Fibroblast of skin of left biceps (primary cell): ENCODE measurements at regions not wholly inside any gene's neighbourhood (a gene's known extent, or its start where the extent isn't known, plus 50 kb on each side); places are given as distances from the start of the nearest gene placed in this dataset.
"Not testable (repeated sequence)": the region's sequence is repeated elsewhere in the genome, so short reads cannot be mapped to it uniquely, and the experiment has no call there.

ENCODE experiments used
- DNase-seq, 2 experiments: peaks; one replicate each; pipeline ENCODE4 v3.0.0-alpha.2; 2013; ENCODE audit warnings: low read depth in 2 of 2

DNA sequence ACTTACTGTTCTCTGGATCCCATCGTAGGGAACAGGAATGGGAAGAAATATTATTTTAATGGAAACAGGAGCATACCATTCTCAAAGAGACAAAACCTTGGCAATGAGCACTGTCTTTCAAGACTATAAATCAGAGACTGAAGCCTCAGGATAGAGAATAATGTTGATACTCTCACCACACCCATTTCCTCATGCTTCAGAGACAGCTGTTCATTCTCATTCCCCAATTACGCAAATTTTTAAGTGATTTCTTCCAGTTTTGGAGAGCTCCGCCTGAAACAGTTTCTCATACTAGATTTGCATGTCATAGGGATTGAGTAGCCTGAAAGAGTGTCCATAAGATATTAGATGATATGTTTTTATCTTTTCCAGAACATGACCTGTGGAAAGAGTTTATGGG lies 290.5 kb upstream of the RASA1 start:
- DNase-seq = no peak

DNA sequence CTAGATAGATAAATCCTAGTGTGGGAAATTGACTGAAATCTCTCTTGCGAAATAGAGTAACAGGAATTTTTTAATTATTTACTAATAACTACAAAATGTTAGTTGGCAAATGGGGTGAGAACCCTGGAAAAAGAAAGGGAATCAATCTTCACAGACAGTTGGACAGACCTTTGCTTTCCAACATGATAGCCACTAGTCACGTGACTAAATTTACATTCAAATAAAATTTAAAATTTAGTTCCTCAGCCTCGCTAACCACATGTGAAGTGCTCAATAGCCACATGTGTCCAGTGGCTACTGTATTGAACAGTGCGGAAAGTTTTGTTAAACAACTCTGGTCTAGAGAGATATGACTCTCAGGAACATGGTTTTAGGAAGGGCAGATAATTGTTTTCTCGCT lies 289.9 kb upstream of the RASA1 start:
- DNase-seq = no peak

DNA sequence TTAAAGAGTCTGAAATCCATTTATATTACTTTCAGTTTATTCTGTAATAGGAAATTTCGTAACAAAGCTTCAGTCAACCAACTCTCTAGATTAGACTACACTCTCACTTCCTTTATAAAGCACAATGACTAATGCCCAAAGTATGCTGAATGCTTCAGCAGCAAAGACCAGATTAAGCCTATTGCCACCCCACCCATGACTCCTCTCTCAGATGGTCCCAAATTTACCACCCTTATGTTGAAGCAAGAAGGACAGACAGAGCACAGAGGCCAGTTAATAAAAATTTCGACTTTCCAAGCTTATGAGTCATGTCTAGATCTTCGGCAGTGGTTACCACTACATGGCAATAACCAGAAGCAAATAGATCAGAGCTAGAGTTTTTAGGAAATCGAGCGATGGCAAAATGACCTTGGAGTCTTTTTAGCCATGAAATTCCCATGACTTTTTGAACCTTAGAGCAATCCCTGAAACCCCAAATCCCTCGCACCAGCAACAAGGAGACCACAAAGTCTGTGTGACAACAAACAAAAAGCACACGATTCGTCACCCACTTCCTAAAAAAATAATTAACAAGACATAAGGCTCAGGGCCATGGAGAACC lies 287.8 kb upstream of the RASA1 start:
- peak; percentile 34 to 45 for DNase-seq

DNA sequence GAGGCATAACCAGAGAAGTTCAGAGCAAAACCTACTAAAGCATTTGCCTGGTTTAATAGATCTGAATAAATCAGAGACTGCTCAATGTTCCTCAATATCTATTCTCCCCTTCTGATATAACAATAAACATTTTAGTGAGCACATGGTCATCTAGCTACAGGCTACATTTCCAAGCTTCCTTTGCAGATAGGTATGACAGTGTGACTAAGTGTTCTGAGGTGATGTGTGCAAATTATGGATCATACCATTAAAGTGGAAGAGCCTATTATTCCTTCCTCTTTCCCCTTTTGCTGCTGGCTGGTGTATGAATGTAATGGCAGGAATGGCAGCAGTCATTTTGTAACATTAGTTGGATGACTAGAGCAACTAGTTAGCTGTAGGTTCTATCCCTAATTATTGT lies 285.8 kb upstream of the RASA1 start:
- DNase-seq = no peak

DNA sequence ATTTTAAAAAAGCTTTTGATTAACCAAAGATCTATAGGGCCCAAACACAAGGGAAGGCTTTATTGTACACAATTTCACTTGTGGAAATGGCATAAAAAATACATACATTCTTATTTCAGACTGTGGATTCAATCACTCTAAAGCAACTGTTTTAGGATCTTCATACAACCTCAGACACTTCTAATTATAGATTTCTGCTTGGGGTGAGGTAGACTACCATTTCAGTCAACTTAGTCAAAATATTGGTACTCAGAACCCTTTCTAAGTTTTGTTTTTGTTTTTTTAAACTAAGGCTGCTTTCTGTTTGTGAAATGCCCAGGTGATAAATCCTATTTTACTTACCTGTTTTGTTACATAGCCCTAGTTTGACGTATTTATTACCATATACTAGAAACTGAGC lies 284.5 kb upstream of the RASA1 start:
- DNase-seq = no peak

DNA sequence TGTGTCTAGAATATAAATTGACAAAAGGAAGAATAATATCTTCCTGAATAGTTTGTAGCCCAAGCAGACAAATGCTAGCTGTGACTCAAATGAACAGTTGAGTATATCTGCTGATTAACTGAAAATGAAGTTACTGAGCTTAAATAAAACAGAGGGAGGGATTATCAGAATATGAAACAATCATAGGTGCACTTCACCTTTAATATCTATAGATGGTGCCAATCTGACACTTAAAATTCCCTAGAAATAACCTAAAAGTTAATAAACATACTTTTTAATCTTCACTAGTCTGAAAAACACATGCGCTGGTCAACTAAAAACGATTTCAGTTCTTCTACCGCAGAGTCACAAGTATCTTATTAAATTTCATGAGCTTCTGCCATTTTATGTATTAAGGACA lies 280.8 kb upstream of the RASA1 start:
- no peak for DNase-seq

DNA sequence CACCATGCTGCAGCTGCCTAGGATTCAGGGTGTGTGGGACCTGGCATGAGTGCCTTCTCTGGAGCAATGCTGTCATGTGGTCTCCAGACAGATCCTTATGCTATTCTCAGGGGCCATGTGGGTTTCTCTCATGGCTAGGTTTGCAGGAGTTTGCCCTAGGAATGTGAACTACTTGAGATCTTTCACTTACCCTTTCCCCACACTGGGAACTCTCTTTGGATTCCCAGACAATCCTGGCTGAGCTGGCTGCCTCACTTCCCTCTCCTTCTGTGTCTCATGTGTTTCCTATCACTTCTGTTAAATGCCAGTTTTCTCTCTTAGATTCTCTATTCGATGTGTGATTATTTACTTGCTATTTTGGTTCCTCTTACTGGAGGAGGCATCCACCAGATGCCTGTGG lies 270.2 kb upstream of the RASA1 start:
- DNase-seq = no peak

DNA sequence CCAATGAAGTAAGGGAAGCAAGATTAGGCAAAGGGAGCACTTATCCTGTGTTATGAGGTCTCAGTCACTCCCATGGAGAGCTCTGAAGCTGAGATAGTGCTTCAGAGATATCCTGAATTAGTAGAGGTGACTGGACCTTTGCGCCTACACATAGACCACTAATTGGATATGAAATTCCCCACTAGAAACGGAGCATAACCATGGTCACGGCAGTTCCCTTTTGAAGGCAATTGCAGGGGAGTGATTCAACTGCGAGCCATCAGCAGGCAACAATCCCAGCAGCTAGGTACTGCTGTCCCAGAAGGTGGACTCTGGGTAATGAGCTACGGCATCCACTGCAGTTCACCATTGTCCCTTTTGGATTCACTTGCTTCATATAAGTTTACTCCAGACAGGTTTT lies 267.7 kb upstream of the RASA1 start:
- DNase-seq = no peak

DNA sequence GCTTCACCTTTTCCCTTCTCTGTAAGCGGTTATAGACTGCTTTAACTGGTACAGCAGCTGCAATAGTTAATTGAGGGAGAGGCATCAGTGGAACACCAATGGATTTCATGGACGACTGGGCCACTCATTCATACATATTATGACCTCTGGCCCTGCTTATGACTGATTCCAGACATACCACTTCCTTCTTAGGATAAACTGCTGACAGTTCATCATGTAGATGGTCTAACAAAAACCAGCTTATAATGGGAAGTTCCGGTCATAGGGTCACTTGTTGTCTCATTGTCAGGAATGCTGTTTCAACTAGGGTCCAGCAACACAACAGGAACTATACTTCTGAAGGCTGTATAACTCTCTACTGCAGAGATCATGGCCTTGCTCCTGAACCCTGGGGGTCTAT lies 265.2 kb upstream of the RASA1 start:
- no peak for DNase-seq

DNA sequence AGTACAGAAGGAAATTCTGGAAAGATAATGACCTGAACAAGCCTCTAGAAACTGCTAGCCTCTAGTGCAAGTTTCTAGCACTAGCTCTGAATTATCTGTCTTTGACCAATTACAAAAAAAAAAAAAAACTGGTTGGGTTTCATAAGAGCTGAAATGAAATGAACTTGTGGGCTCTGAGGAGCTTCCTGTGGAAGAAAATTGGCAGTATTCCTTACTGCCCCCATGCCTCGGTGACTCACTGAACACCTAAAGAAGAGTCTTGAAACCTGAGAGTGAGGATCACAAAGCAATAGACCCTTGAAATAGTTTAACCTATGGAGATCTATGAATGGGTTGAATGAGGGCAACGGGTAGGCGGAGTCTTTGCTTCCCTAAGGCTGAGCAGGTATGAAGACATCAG lies 263.6 kb upstream of the RASA1 start:
- no peak for DNase-seq

DNA sequence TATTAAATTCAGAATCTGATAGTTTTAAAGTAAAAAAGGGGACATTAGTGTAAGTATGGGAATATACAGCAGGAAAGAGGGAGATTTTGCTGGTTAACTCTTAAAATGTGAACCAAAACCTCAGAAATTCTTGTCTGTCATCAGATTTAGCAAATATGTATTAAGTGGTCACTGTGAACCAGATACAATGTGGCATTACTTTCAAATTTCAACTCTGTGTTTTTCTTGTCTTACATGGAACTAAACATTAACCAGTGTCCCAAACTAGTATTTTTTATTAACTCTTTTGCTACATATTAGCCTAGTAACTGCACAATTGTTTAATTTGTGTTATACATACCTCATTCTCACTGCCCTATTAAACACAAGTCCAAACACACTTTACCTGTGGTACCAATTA lies 259.9 kb upstream of the RASA1 start:
- no peak for DNase-seq

DNA sequence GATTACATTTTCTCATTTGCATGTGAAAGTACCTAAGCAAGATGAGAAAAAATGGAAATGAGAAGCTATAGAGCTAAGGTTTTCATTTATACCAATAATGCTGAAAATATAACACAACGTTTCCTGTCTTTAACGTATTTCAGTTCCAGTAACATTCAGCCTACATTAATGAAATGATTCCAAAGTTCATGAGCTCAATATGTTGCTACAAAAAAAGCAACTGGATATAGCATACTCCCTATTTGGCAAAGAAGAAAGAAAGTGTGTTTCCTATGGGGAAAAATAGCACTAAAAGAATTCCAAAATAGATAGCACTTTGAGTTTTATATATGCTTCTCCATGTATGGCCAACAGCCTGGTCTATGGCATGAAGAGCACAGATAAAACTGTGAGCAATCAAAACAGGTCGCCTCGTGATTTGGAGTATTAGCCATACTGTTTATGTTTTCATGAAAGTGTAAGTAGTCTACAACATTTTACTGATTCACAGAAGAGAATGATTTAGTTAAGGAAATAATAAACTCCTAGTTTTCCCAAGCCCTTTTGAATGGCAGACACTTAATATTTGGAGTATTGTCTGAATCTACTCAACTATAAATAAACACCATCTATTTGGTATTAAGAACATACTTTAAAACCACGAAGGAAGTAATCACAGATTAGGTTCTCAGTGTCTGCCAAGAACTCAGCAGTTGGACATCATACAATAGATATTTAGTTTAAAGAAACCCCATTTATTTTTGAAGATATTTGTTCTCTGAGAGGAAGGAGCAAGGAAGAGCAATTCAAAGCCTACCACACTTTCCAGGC lies 258.7 kb upstream of the RASA1 start:
- no peak for DNase-seq

DNA sequence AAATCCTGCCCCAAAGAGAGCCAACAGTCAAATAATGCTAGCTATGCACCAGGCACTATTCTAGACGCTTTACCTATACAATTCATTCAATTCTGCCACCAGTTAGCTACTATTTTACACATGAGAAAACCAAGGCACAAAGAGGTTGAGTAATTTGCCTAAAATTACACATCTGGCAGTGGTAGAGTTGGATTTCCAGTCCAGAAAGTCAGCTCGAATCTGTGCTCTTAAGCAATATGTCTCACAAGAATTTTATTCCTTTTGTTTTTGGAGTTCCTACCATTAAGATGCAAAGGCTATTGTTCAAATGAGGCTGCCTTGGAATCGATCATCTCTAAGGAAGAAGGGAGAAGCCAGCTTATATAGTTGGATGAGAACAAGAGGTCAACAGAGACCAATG lies 256.9 kb upstream of the RASA1 start:
- no peak for DNase-seq

DNA sequence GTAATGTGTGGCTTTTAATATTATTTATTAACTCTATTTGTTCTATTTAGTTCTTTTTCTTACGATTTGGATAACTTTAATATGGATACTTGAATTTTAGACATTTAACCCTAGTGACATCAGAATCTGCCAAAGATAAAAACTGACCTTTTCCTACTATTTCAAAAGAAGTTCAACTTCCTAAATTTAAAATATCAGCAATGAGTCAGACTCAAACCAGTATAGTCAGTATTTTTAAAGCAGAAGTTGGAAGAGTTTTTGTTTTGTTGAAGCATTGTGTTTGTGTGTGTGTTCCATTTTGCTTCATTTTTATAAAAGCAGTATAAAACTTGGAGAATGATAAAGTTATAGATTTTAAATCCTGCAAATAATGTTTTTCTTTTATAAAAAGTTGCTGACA lies 251.8 kb upstream of the RASA1 start:
- no peak for DNase-seq

DNA sequence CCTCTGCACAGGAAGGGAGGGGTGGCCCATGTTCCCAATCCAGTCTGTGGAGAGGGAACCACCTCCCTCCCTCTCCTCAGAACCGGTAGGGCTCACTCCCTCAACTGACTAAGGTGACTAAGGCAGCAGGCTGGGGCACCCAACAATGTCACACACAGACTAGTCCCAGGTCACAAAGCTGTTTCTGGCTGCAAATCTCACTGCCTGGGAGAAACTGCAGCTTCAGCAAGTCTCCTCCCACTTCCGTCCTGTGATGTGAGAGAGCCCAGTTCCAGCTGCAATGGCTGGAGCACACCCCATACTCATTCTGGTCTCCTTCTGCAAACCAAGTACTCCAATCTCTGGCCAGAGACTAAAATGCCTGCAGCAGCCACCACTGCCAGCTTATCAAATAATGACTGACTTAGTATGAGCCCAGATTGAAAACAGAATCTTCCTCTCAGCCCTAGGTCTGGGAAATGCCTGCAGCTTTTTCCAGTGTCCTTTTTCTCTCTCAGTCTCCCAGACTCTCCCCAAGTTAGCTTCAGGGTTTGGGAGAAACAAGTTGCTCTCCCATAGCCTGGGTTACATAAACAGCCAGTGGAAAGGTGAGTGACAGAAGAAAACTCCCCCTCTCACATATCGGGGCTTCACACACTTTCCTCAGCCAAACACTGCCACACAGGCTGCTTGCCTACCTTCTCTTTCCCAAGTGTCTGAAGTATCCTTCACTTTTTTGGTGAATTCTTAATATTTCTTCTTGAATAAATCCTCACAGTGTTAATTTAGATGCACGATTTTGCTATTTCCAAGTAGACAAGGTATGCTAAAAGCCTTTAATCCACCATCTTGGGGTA lies 247.4 kb upstream of the RASA1 start:
- no peak for DNase-seq

DNA sequence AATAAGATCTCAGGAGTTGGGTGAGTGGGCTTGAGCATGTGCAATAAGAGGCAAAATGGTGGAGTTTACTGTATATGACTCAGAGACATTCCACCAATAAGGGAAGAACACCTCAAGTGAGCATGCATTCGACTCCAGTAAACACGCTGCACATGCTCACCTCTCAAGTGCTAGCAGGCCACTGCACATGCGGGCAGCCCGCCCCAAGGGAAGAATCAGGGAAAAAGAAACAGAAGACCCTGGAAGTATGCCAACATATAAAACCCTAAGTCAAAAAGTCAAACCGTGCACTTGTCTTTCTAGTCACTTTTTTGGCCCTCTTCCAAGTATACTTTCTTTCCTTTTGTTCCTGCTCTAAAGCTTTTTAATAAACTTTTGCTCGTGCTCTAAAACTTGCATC lies 245.3 kb upstream of the RASA1 start:
- DNase-seq = no peak

DNA sequence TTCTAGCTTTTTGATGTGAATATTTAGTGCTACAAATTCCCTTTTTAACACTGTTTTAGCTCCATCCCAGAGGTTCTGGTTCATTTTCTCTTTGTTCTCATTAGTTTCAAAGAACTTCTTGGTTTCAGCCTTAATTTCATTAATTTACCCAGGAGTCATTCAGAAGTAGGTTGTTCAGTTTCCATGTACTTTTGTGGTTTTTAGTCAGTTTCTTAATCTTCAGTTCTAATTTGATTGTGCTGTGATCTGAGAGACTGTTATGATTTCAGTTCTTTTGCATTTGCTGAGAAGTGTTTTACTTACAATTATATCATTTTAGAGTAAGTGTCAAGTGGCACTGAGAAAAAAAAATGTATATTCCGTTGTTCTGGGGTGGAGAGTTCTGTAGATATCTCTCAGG lies 240.1 kb upstream of the RASA1 start:
- no peak for DNase-seq

DNA sequence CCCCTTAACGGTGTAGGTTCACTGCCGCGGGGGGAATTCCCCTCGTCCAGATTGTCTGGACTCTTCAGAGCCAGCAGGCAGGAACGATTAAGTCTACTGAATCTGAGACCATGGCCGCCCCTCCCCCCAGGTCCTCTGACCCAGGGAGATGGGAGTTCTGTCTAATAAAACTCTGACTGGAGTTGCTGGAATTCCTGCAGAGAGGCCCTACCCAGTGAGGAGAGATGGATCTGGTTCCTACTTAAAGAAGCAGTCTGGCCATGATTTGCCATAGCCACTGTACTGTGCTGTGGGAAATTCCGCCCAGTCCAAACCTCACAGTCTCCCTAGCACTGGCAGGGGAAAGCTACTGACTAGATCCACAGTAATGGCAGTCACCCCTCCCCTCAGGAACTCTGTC lies 237.7 kb upstream of the RASA1 start:
- DNase-seq = no peak

DNA sequence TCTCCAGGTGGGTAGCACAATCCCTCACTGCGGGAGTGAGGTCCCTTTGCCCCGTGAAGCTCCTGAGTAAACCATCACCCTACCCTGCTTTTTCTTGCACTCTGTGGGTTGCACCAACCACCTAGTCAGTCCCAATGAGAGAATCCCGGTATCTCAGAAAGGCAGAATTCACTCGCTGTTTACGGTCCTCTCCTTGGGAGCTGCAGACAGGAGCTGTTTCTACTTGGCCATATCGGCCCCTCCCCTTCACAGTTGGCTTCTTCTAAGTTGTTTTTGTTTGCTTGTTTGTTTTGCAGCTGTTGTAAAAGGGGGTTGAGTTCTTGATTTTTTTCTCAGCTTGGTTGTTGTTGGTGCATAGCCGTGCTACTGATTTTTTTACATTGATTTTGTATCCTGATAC lies 237.0 kb upstream of the RASA1 start:
- DNase-seq = no peak

DNA sequence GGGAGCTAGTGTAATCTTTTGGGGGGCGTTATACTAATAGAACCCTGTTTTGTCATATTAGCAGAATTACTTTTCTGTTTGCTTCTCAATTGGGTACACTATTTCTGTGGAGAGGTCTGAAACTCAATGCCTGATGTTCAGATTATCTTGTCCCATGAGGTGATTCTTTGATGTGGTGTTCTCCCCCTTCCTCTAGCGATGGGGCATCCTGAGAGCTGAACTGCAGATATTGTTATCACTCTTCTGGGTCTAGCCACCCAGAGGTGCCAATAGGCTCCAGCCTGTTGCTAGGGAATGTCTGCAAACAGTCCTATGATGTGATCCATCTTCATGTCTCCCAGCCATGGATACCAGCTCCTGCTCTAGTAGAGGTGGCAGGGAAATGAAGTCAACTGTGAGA lies 233.1 kb upstream of the RASA1 start:
- DNase-seq = no peak

DNA sequence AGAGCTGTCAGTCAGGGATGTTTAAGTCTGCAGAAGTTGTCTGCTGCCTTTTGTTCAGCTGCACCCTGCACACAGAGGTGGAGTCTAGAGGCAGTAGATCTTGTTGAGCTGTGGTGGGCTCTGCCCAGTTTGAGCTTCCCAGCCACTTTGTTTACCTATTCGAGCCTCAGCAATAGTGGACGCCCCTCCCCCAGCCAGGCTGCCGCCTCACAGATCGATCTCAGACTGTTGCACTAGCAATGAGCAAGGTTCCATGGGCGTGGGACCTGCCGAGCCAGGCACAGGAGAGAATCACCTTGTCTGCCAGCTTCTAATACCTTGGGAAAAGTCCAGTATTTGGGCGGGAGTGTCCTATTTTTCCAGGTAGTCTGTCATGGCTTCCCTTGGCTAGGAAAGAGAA lies 225.1 kb upstream of the RASA1 start:
- no peak for DNase-seq

DNA sequence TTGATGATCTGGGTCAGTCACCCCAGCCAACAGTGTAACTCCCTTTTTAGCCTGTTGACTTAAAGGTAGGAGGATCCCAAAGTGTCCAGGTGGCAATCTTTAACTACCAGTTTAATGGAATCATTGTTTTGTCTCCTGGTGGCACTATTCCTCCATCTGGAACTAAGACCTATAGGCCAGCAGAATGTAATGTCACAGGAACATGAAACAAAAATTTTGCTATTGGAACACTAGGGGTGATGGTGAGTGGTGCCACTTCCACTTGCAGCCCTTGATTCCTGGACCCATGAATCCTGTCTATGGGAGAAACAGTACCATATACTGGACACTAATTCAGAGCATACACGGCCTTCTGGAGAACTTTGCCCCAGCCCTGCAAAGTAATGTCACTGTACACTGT lies 219.5 kb upstream of the RASA1 start:
- DNase-seq = no peak

DNA sequence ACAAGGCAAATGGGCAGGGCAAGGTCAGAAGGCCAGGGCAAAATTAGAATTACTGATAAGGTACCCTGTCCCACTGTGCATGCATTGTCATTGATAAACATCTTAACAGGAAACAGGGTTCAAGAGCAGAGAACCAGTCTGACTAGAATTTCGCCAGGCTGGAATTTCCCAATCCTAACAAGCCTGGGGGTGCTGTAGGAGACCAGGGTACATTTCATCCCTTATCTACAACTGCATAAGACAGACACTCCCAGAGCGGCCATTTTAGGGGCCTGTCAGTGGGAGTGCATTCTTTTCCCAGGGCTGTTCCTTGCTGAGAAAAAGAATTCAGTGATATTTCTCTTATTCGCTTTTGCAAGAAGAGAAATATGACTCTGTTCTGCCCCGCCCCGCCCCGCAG lies 218.7 kb upstream of the RASA1 start:
- DNase-seq = not testable (repeated sequence)
